Peyer's patch (tissue), 4 donors: ENCODE measurements at regions not wholly inside any gene's neighbourhood (a gene's known extent, or its start where the extent isn't known, plus 50 kb on each side); places are given as distances from the start of the nearest gene placed in this dataset.

Source experiments
- CTCF ChIP-seq, 6 experiments: fragments of 450-650 bp in 4 of 6; fragments of 200-600 bp in 2 of 6; sonication (generic) in 1 of 6; IDR thresholded peaks; one replicate each; pipeline ENCODE4 v1.5.1; 2017 to 2019; ENCODE audit warnings: antibody characterized with exemption in 6 of 6, mild to moderate bottlenecking in 3 of 6, moderate library complexity in 1 of 6
- POLR2A ChIP-seq, 2 donors: fragments of 450-650 bp; IDR thresholded peaks; one replicate each; pipeline ENCODE4 v1.5.1; 2017; ENCODE audit warnings: antibody characterized with exemption in 2 of 2, mild to moderate bottlenecking in 2 of 2, moderate library complexity in 2 of 2

- TF ChIP-seq CTCF (IDR thresholded peaks at IDR 0.05): no peak
- no peak for TF ChIP-seq POLR2A (IDR thresholded peaks at IDR 0.05)
Observed at GRCh38 chr6:48512390-48512789, 401.4 kb upstream of the PTCHD4 start.
